ENCODE measurements at regions not wholly inside any gene's neighbourhood (a gene's known extent, or its start where the extent isn't known, plus 50 kb on each side); places are given as distances from the start of the nearest gene placed in this dataset.
A peak's percentile ranks its signal among the peaks of the same experiment; 100 is the strongest.

DNA sequence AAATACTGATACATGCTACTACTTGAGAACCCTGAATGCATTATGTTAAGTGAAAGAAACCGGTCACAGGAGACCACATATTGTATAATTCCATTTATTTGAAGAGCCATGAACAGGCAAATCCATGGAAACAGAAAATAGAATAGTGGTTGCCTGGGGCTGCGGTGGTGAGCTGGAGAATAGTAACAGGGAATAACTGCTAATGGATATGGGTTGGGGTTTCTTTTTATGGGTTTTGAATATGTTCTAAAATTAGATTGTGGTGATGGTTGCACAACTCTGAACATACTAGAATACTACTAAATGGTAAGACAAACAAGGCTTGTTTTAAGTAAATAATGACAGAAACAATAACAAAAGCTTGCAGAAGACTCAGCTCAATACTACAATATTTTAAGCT is 293.0 kb downstream of the BTG1 start:
- no peak overlapping the region for H3K27ac ChIP-seq

DNA sequence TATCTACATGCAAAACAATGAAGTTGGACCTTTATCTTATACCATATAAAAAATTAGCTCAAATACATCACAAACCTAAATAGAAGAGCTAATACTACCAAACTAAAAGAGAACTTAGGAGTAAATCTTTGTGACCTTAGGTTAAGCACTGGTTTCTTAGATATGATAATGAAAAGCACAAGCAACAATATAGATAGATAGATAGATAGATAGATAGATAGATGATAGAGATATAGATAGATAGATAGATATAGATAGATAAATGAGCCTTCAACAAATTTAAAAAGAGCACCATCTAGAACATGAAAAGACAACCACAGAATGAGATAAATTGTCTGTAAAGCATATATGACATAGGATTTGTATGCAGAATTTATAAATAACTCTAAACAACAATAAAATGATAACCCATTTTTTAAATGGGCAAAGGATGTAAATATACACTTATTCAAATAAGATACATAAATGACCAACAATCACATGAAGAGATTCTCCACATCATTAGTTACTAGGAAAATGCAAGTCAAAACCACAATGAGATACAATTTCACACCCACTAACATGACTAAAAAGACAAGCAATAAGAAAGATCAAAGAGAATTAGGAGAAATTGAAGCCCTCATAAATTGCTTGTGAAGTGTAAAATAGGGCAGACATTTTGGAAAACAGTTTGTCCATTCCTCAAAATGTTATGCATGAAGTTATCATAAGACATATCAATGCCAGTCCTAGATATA is 293.7 kb downstream of the BTG1 start:
- intact Hi-C loops (cut with DNase I), result no loop called here

More for the DNA sequence above, 293.0 kb downstream of the BTG1 start:
- 89 to 94% methylated on average over 2 of the region's 2 CpGs for WGBS, 2 donors
- Histone ChIP-seq H3K36me3 (no peaks in the 10 kb centered on the region), H3K4me1 (peaks cover 0 to 3% (median 0%) of the 10 kb centered on the region in 3 donors), H3K27me3 (no peaks in the 10 kb centered on the region), H3K4me3 (no peak overlapping the region), H3K9me3 (no peaks in the 10 kb centered on the region)
- ATAC-seq, result peak in 1 of 4 donors; percentile 14
- intact Hi-C loops (cut with DNase I), result no loop called here
- TF ChIP-seq, protein P1, sequence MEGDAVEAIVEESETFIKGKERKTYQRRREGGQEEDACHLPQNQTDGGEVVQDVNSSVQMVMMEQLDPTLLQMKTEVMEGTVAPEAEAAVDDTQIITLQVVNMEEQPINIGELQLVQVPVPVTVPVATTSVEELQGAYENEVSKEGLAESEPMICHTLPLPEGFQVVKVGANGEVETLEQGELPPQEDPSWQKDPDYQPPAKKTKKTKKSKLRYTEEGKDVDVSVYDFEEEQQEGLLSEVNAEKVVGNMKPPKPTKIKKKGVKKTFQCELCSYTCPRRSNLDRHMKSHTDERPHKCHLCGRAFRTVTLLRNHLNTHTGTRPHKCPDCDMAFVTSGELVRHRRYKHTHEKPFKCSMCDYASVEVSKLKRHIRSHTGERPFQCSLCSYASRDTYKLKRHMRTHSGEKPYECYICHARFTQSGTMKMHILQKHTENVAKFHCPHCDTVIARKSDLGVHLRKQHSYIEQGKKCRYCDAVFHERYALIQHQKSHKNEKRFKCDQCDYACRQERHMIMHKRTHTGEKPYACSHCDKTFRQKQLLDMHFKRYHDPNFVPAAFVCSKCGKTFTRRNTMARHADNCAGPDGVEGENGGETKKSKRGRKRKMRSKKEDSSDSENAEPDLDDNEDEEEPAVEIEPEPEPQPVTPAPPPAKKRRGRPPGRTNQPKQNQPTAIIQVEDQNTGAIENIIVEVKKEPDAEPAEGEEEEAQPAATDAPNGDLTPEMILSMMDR (IDR thresholded peaks at IDR 0.05), result no peak
- DNase-seq, result no peak
- no peak for FAIRE-seq

DNA sequence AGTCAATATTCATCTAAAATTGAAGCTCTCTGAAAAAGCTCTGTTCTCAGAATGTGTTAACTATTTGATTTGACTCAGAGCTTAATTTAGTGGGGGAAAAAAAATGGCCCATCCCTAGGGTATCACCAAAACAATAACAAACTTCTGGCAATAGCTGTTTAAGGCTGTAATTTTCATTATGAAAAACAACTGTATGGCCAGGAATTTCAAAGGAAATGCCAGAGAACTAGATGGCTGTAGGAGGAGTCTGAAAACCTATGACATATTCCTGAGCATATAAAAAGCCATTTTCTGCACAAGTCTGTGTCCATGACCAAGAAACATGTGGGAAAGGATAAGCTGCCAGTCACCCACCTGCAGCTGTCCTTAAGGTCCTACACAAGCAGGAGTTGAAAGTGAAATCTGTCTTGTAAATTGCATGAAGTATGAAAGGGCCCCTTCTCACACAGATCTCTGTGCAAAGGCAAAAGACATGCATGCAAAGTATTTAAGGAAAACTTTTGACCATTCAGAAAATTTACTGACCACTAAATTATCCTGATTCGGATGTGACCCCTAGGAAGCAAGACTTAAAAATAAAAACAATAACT is 299.1 kb downstream of the BTG1 start:
- TF ChIP-seq, protein P1 (IDR thresholded peaks at IDR 0.05), result no peak
- no peak overlapping the region for H3K4me3 ChIP-seq
- no peak for FAIRE-seq
- no peak for DNase-seq
- WGBS, 2 donors, result 77 to 79% methylated on average over 1 of the region's 1 CpG
- H3K27me3 ChIP-seq, result no peaks in the 10 kb centered on the region
- no peaks in the 10 kb centered on the region for H3K9me3 ChIP-seq
- H3K4me1 ChIP-seq, result peaks cover 0 to 3% (median 0%) of the 10 kb centered on the region in 3 donors
- ATAC-seq, result no peak
- no peaks in the 10 kb centered on the region for H3K36me3 ChIP-seq
- intact Hi-C loops (cut with DNase I), result no loop called here
- H3K27ac ChIP-seq, result no peak overlapping the region

More for the DNA sequence above, 293.7 kb downstream of the BTG1 start:
- Histone ChIP-seq H3K27me3 (no peaks in the 10 kb centered on the region), H3K27ac (no peak overlapping the region), H3K4me3 (no peak overlapping the region), H3K36me3 (no peaks in the 10 kb centered on the region), H3K9me3 (no peaks in the 10 kb centered on the region), H3K4me1 (peaks cover 0 to 3% (median 0%) of the 10 kb centered on the region in 3 donors)
- FAIRE-seq (peak; percentile 9), ATAC-seq (no peak), DNase-seq (no peak)
- TF ChIP-seq, protein P1 (IDR thresholded peaks at IDR 0.05), result no peak

DNA sequence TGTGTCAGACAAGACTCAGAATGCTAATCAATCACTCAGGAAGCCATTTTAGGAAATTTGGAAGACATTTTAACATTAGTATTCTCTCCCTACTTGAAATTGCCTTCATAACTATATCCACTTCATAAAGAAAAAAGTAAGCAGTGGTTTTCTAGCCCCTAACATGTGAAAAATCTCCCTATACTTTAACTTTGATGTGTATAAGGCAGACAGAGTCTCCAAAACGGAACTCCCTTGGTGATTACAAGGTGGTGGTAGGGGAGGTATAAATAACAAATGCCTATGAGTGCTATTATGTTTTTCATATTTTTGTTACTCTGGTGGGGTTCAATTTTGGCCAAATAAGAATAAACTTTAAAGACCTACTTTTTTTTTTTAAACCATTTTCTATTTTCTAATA is 300.3 kb downstream of the BTG1 start:
- intact Hi-C loops (cut with DNase I), result no loop called here
- FAIRE-seq (no peak), ATAC-seq (no peak), DNase-seq (no peak)
- TF ChIP-seq, protein P1 (IDR thresholded peaks at IDR 0.05), result no peak
- 78 to 81% methylated on average over 1 of the region's 1 CpG for WGBS, 2 donors
- H3K27ac ChIP-seq, result no peak overlapping the region
- H3K36me3 ChIP-seq, result no peaks in the 10 kb centered on the region
- no peak overlapping the region for H3K4me3 ChIP-seq
- no peaks in the 10 kb centered on the region for H3K27me3 ChIP-seq
- H3K4me1 ChIP-seq, result peaks cover 0 to 3% (median 0%) of the 10 kb centered on the region in 3 donors
- H3K9me3 ChIP-seq, result no peaks in the 10 kb centered on the region

DNA sequence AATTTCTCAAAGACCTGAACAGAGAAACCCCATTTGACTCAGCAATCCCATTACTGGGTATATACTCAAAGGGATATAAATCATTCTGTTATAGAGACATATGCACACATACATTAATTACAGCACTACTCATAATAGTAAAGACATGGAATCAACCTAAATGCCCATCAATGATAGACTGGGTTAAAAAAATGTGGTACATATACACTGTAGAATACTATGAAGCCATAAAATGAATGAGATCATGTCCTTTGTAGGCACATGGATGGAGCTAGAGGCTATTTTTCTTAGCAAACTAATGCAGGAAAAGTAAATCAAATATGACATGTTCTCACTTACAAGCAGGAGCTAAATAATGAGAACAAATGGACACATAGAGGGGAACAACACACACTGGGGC is 303.8 kb downstream of the BTG1 start:
- FAIRE-seq (no peak), DNase-seq (no peak), ATAC-seq (no peak)
- Histone ChIP-seq H3K27ac (no peak overlapping the region), H3K4me1 (no peaks in the 10 kb centered on the region), H3K36me3 (no peaks in the 10 kb centered on the region), H3K4me3 (no peak overlapping the region), H3K27me3 (no peaks in the 10 kb centered on the region), H3K9me3 (no peaks in the 10 kb centered on the region)
- intact Hi-C loops (cut with DNase I), result no loop called here
- TF ChIP-seq, protein P1 (IDR thresholded peaks at IDR 0.05), result no peak

Measured in pancreas (tissue), 10 donors.